ENCODE measurements at regions not wholly inside any gene's neighbourhood (a gene's known extent, or its start where the extent isn't known, plus 50 kb on each side); places are given as distances from the start of the nearest gene placed in this dataset.

- TF ChIP-seq POLR2AphosphoS5 (IDR thresholded peaks at IDR 0.05; ENCODE audit: borderline replicate concordance, low read depth, low read length) (no peak), EZH2 (IDR thresholded peaks at IDR 0.05) (no peak)
These were observed 425.2 kb upstream of the VSTM2A start for GRCh38 chr7:54116956-54117355.
